GM06990 (cell line): ENCODE measurements at regions not wholly inside any gene's neighbourhood (a gene's known extent, or its start where the extent isn't known, plus 50 kb on each side); places are given as distances from the start of the nearest gene placed in this dataset.
"Not testable (repeated sequence)": the region's sequence is repeated elsewhere in the genome, so short reads cannot be mapped to it uniquely, and the experiment has no call there.

Experiments used
- DNase-seq: peaks from one replicate; pipeline ENCODE4 v3.0.0-alpha.2; 2011; ENCODE audit not compliant: insufficient read length; ENCODE audit errors: extremely low read depth
- H3K27me3 ChIP-seq: replicated peaks from 2 replicates; pipeline ENCODE4 v1.6.0; 2011; ENCODE audit warnings: low read length; ENCODE audit not compliant: control insufficient read depth, insufficient read depth
- H3K36me3 ChIP-seq: 2 replicates; pipeline ENCODE4 v1.5.1; 2011; ENCODE audit warnings: low read length; ENCODE audit not compliant: control insufficient read depth, insufficient read depth
- H3K4me3 ChIP-seq: replicated peaks from 2 replicates; pipeline ENCODE4 v1.5.1; 2011; ENCODE audit warnings: low read depth, mild to moderate bottlenecking, control low read depth, low read length
- TF ChIP-seq, protein P1 (sequence below): IDR thresholded peaks from 2 replicates; pipeline ENCODE4 v1.5.1; 2011; ENCODE audit warnings: low read length, control low read depth, mild to moderate bottlenecking, inconsistent platforms; ENCODE audit not compliant: insufficient read depth, poor library complexity, severe bottlenecking

DNA sequence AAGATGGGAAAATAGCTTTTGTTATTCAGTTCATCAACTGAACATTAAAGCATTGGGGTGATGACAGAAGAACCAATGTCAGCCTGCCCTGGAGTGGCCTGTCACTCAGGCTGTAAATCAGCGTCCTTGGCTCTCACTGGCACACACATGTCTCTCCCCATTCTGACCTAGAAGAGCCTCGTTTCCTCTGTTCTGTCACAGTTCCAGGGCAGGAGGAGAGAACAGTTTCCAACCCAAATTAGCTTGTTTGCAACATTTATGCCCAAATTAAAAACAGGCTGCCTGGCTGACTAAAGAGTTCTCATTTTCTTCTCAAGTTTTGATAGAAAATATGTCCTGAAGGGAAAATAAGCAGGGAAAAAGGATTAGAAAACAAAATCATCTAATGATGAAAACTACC is 520.1 kb downstream of the CHSY3 start:
- Histone ChIP-seq H3K4me3 (no peak overlapping the region), H3K27me3 (no peaks in the 10 kb centered on the region)
- TF ChIP-seq, protein P1, sequence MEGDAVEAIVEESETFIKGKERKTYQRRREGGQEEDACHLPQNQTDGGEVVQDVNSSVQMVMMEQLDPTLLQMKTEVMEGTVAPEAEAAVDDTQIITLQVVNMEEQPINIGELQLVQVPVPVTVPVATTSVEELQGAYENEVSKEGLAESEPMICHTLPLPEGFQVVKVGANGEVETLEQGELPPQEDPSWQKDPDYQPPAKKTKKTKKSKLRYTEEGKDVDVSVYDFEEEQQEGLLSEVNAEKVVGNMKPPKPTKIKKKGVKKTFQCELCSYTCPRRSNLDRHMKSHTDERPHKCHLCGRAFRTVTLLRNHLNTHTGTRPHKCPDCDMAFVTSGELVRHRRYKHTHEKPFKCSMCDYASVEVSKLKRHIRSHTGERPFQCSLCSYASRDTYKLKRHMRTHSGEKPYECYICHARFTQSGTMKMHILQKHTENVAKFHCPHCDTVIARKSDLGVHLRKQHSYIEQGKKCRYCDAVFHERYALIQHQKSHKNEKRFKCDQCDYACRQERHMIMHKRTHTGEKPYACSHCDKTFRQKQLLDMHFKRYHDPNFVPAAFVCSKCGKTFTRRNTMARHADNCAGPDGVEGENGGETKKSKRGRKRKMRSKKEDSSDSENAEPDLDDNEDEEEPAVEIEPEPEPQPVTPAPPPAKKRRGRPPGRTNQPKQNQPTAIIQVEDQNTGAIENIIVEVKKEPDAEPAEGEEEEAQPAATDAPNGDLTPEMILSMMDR, result no peak

DNA sequence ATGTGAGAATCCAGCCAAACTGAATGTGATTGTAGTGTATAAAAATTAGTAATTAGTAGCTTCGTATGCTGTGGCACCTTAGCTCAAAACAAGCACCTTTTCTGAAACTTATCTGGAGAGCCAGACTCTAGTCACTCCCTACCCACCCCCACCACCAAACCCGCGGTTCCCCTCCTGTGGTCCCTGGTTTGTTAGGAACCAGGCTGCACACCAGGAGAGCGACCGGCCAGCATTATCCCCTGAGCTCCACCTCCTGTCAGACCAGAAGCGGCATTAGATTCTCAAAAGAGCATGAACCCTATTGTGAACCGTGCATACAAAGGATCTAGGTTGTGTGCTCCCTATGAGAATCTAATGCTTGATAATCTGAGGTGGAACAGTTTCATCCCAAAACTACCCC is 498.6 kb downstream of the CHSY3 start:
- Histone ChIP-seq H3K4me3 (no peak overlapping the region), H3K36me3 (no peaks in the 10 kb centered on the region), H3K27me3 (no peaks in the 10 kb centered on the region)
- no peak for DNase-seq
- TF ChIP-seq, protein P1, result no peak

More for the DNA sequence above, 520.1 kb downstream of the CHSY3 start:
- no peak for DNase-seq
- H3K36me3 ChIP-seq, result no peaks in the 10 kb centered on the region

DNA sequence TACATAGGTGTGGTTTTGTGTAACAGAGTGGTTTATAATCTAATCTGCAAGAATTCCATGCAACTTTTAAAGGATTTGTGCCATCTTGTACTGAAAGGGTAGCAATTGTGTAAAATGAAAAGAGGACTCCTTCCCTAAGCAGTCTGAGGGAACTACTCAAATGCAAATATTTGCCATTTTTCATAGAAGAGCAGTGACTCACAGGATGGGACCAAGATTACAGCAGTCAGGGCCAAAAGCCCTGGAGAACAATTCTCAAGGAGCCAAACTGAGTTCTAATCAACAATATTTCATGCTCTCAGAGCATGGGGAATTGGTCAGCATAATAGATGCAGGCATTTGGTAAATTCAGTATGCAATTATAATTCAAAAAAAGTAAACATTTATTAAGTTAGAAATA is 495.8 kb downstream of the CHSY3 start:
- no peak overlapping the region for H3K4me3 ChIP-seq
- H3K36me3 ChIP-seq, result no peaks in the 10 kb centered on the region
- H3K27me3 ChIP-seq, result no peaks in the 10 kb centered on the region
- DNase-seq, result no peak
- TF ChIP-seq, protein P1, result no peak

DNA sequence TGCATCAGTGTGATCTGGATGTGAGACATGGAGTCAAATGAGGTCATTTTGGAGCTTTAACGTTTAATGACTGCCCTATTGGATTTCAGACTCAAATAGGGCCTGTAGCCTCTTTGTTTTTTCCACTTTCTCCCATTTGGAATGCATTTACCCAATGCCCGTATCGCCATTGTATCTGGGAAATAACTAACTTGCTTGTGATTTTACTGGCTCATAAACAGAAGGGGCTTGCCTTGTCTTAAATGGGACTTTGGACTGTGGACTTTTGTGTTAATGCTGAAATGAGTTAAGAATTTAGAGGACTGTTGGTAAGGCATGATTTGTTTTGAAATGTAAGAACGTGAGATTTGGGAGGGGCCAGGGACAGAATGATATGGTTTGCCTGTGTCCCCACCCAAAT is 494.6 kb downstream of the CHSY3 start:
- DNase-seq, result no peak
- no peak overlapping the region for H3K4me3 ChIP-seq
- no peaks in the 10 kb centered on the region for H3K36me3 ChIP-seq
- TF ChIP-seq, protein P1, result no peak
- H3K27me3 ChIP-seq, result no peaks in the 10 kb centered on the region

DNA sequence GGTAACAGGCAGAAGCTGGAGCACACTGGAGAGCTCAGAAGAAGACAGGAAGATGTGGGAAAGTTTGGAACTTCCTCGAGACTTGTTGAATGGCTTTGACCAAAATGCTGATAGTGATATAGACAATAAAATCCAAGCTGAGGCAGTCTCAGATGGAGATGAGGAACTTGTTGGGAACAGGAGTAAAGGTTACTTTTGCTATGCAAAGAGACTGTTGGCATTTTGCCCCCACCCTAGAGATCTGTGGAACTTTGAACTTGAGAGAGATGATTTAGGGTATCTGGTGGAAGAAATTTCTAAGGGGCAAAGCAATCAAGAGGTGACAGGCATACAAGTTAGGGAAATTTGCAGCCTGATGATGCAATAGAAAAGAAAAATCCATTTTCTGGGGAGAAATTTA is 493.5 kb downstream of the CHSY3 start:
- H3K36me3 ChIP-seq, H3K4me3 ChIP-seq, DNase-seq, H3K27me3 ChIP-seq: not testable (repeated sequence)

DNA sequence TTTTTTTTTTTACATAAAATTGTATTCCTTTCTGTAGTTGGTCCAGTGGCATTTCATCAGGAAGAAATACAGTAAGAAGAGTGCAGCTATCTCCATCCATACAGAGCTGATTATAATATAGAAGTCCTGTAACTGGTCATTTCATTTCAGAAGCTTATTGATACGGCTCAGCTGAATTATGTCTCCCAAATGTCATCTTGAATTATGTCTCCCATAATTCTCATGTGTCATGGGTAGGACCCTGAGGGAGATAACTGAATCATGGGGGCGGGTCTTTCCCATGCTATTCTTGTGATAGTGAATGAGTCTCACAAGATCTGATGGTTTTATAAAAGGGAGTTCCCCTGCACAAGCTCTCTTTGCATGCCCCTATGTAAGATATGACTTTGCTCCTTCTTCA is 492.9 kb downstream of the CHSY3 start:
- DNase-seq, result no peak
- no peak overlapping the region for H3K4me3 ChIP-seq
- TF ChIP-seq, protein P1, result no peak
- no peaks in the 10 kb centered on the region for H3K27me3 ChIP-seq
- no peaks in the 10 kb centered on the region for H3K36me3 ChIP-seq

DNA sequence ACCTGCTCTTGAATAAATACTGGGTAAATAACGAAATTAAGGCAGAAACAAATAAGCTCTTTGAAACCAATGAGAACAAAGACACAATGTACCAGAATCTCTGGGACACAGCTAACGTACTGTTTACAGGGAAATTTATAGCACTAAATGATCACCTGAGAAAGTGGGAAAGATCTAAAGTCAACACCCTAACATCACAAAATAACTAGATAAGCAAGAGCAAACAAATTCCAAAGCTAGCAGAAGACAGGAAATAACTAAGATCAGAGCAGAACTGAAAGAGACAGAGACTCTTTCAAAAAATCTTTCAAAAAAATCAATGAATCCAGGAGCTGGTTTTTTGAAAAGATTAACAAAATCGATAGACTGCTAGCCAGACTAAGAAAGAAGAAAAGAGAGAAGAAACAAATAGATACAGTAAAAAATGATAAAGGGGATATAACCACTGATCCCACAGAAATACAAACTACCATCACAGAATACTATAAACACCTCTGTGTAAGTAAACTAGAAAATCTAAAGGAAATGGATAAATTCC is 487.5 kb downstream of the CHSY3 start:
- not testable (repeated sequence) for H3K27me3 ChIP-seq, DNase-seq, H3K36me3 ChIP-seq, H3K4me3 ChIP-seq
